SK-N-SH (cell line): ENCODE measurements at regions not wholly inside any gene's neighbourhood (a gene's known extent, or its start where the extent isn't known, plus 50 kb on each side); places are given as distances from the start of the nearest gene placed in this dataset.

Experiments
- CTCF ChIA-PET: fragments of 300-600, 350-600 bp; formaldehyde crosslinking; extraction: SDS; loops from one replicate; lab custom pipeline; 2021; lab: Yijun Ruan, JAX
- POLR2A ChIA-PET: fragments of 350-600 bp; sonication (Branson Sonifier 250); formaldehyde crosslinking; extraction: SDS; loops from one replicate; lab custom pipeline; 2020; ENCODE audit warnings: antibody characterized with exemption, inconsistent platforms; lab: Yijun Ruan, JAX
- DNase-seq: peaks from one replicate; pipeline ENCODE4 v3.0.0; 2012
- H2AFZ ChIP-seq: fragments of 200-600 bp; sonication (generic); 2 replicates; pipeline ENCODE4 v1.8.1; 2016; ENCODE audit warnings: antibody characterized with exemption, mild to moderate bottlenecking, low read depth
- H3F3A ChIP-seq: fragments of 200-600 bp; sonication (generic); replicated peaks from 2 replicates; pipeline ENCODE3; 2016; ENCODE audit warnings: antibody characterized with exemption, mild to moderate bottlenecking; ENCODE audit not compliant: insufficient read depth
- H3K27ac ChIP-seq, 2 experiments: fragments of 200-500 bp in 1 of 2; fragments of 200-600 bp in 1 of 2; sonication (Bioruptor generic) in 1 of 2; sonication (generic), shearing (Covaris generic) in 1 of 2; 2 replicates each; pipeline versions ENCODE4 v1.5.1 to v1.6.1; 2014 to 2016; ENCODE audit warnings: low read depth in 2 of 2, inconsistent platforms in 1 of 2, low read length in 1 of 2, mild to moderate bottlenecking in 1 of 2, mixed read lengths in 1 of 2
- H3K27me3 ChIP-seq: fragments of 200-600 bp; sonication (generic), shearing (Covaris generic); 2 replicates; pipeline ENCODE4 v1.6.1; 2016; ENCODE audit warnings: mixed run types; ENCODE audit not compliant: insufficient read depth
- H3K36me3 ChIP-seq, 2 experiments: fragments of 200-500 bp in 1 of 2; fragments of 200-600 bp in 1 of 2; sonication (Bioruptor generic) in 1 of 2; sonication (generic) in 1 of 2; replicated peaks in 1 of 2; 2 replicates each; pipeline versions ENCODE3 to v1.5.1; 2014 to 2016; ENCODE audit warnings: low read length in 1 of 2, mild to moderate bottlenecking in 1 of 2; ENCODE audit not compliant: insufficient read depth in 2 of 2, control insufficient read depth in 1 of 2
- H3K4me1 ChIP-seq, 2 experiments: fragments of 200-500 bp in 1 of 2; fragments of 200-600 bp in 1 of 2; sonication (Bioruptor generic) in 1 of 2; sonication (generic), shearing (Covaris generic) in 1 of 2; 2 replicates each; pipeline versions ENCODE4 v1.5.1 to v1.6.1; 2014 to 2016; ENCODE audit warnings: low read depth in 1 of 2, low read length in 1 of 2, mixed run types in 1 of 2; ENCODE audit not compliant: insufficient read depth in 2 of 2, control insufficient read depth in 1 of 2
- H3K4me2 ChIP-seq: fragments of 200-600 bp; sonication (generic), shearing (Covaris generic); 2 replicates; pipeline ENCODE4 v1.6.1; 2017; ENCODE audit warnings: mixed run types
- H3K4me3 ChIP-seq, 2 experiments: fragments of 200-500 bp in 1 of 2; fragments of 200-600 bp in 1 of 2; sonication (Bioruptor generic) in 1 of 2; sonication (generic), shearing (Covaris generic) in 1 of 2; 2 replicates each; pipeline versions ENCODE4 v1.5.1 to v1.8.1; 2014 to 2016; ENCODE audit warnings: low read depth in 2 of 2, inconsistent platforms in 1 of 2, low read length in 1 of 2, mild to moderate bottlenecking in 1 of 2, mixed read lengths in 1 of 2, moderate library complexity in 1 of 2
- H3K79me2 ChIP-seq: fragments of 200-600 bp; sonication (generic); 2 replicates; pipeline ENCODE4 v1.8.1; 2017; ENCODE audit warnings: mild to moderate bottlenecking; ENCODE audit not compliant: insufficient read depth
- H3K9ac ChIP-seq: fragments of 200-600 bp; sonication (generic); 2 replicates; pipeline ENCODE4 v1.6.1; 2017; ENCODE audit warnings: mixed run types
- H3K9me2 ChIP-seq: fragments of 200-600 bp; sonication (generic); 2 replicates; pipeline ENCODE4 v1.6.1; 2017; ENCODE audit warnings: mixed run types
- H3K9me3 ChIP-seq: fragments of 200-600 bp; sonication (generic); 2 replicates; pipeline ENCODE4 v1.6.1; 2017; ENCODE audit warnings: mixed run types, mild to moderate bottlenecking, moderate library complexity
- H4K20me1 ChIP-seq: fragments of 200-600 bp; sonication (generic); 2 replicates; pipeline ENCODE4 v1.6.1; 2017; ENCODE audit warnings: mild to moderate bottlenecking, mixed run types; ENCODE audit not compliant: insufficient read depth
- CHD2 ChIP-seq: fragments of 150-350 bp; IDR thresholded peaks from 2 replicates; pipeline ENCODE4 v1.6.1; 2018; ENCODE audit warnings: low read length; ENCODE audit not compliant: partially characterized antibody
- EP300 ChIP-seq, 2 experiments: IDR thresholded peaks; 2 replicates each; pipeline versions ENCODE4 v1.4.0 to v1.6.1; 2012; ENCODE audit warnings: borderline replicate concordance in 1 of 2, low read depth in 1 of 2, low read length in 1 of 2
- FOSL2 ChIP-seq: IDR thresholded peaks from 2 replicates; pipeline ENCODE4 v1.4.0; 2012; ENCODE audit warnings: low read depth, mild to moderate bottlenecking, moderate library complexity, borderline replicate concordance
- GATA2 ChIP-seq: sonication (generic); formaldehyde crosslinking; IDR thresholded peaks from 2 replicates; pipeline ENCODE4 v1.5.0; 2020; ENCODE audit warnings: mild to moderate bottlenecking, missing genetic modification reagents
- JUND ChIP-seq: IDR thresholded peaks from 2 replicates; pipeline ENCODE4 v1.4.0; 2012
- MXI1 ChIP-seq: IDR thresholded peaks from 2 replicates; pipeline ENCODE4 v1.6.1; 2012; ENCODE audit warnings: mild to moderate bottlenecking, low read depth, low read length, improper control_type of control experiment
- RCOR1 ChIP-seq: fragments of 150-350 bp; IDR thresholded peaks from 2 replicates; pipeline ENCODE4 v1.6.1; 2017; ENCODE audit warnings: antibody characterized with exemption, low read length
- RFX5 ChIP-seq: IDR thresholded peaks from 2 replicates; pipeline ENCODE4 v1.6.1; 2012; ENCODE audit warnings: mild to moderate bottlenecking, improper control_type of control experiment, low read length
- SMC3 ChIP-seq: IDR thresholded peaks from 2 replicates; pipeline ENCODE4 v1.6.1; 2012; ENCODE audit warnings: low read depth, low read length, improper control_type of control experiment
- TEAD4 ChIP-seq: IDR thresholded peaks from 2 replicates; pipeline ENCODE4 v1.4.0; 2012; ENCODE audit warnings: mild to moderate bottlenecking, borderline replicate concordance; ENCODE audit not compliant: insufficient read depth
- YY1 ChIP-seq: IDR thresholded peaks from 2 replicates; pipeline ENCODE4 v1.4.0; 2012; ENCODE audit warnings: low read depth, mild to moderate bottlenecking
- WGBS: methylation state at CpG from one replicate; pipeline ENCODE4 v1.1.6; 2017; ENCODE audit warnings: low lambda C conversion rate; 5-methylcytosine and 5-hydroxymethylcytosine counted together
- TF ChIP-seq, protein P1 (sequence below): fragments of 150-350 bp; IDR thresholded peaks from 2 replicates; pipeline ENCODE4 v1.6.1; 2016; ENCODE audit warnings: mild to moderate bottlenecking, low read depth, low read length
- TF ChIP-seq, protein P2 (sequence below): fragments of 150-350 bp; IDR thresholded peaks from 2 replicates; pipeline ENCODE4 v1.6.1; 2017; ENCODE audit warnings: antibody characterized with exemption, low read length, low read depth, borderline replicate concordance
- TF ChIP-seq, protein P3 (sequence below): IDR thresholded peaks from 2 replicates; pipeline ENCODE4; 2012

DNA sequence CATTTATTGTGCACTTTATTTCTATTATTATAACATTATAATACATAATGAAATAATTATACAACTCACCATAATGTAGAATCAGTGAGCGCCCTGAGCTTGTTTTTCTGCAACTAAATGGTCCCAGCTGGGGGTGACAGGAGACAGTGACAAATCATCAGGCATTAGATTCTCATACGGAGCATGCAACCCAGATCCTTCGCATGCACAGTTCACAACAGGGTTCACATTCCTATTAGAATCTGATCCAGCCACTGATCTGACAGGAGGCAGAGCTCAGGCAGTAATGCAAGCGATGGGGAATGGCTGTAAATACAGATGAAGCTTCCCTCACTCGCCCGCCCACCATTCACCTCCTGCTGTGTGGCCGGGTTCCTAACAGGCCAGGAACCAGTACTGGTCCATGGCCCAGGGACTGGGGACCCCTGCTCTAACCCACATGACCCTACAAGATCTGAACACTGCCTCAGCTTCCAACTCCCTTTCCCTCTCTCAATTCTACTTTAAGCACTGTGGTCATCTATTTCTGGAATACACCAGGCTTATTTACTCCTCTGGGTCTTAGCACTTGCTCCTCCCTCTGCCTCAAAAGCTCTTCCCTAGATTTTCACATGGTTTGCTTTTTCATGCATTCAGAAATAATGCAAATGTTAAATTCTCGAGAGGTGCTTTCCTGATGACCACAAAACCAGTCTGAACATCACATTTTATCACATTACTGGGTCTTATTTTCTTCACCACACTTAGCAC lies 166.8 kb upstream of the HCCS start (continued):
- TF ChIP-seq, protein P1, sequence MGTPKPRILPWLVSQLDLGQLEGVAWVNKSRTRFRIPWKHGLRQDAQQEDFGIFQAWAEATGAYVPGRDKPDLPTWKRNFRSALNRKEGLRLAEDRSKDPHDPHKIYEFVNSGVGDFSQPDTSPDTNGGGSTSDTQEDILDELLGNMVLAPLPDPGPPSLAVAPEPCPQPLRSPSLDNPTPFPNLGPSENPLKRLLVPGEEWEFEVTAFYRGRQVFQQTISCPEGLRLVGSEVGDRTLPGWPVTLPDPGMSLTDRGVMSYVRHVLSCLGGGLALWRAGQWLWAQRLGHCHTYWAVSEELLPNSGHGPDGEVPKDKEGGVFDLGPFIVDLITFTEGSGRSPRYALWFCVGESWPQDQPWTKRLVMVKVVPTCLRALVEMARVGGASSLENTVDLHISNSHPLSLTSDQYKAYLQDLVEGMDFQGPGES = no peak
- TF ChIP-seq JUND (no peak), RCOR1 (no peak), CHD2 (no peak), MXI1 (no peak), RFX5 (no peak), TEAD4 (no peak)
- TF ChIP-seq, protein P2, sequence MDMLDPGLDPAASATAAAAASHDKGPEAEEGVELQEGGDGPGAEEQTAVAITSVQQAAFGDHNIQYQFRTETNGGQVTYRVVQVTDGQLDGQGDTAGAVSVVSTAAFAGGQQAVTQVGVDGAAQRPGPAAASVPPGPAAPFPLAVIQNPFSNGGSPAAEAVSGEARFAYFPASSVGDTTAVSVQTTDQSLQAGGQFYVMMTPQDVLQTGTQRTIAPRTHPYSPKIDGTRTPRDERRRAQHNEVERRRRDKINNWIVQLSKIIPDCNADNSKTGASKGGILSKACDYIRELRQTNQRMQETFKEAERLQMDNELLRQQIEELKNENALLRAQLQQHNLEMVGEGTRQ = no peak
- TF ChIP-seq, all 33 proteins: peak for 0

DNA sequence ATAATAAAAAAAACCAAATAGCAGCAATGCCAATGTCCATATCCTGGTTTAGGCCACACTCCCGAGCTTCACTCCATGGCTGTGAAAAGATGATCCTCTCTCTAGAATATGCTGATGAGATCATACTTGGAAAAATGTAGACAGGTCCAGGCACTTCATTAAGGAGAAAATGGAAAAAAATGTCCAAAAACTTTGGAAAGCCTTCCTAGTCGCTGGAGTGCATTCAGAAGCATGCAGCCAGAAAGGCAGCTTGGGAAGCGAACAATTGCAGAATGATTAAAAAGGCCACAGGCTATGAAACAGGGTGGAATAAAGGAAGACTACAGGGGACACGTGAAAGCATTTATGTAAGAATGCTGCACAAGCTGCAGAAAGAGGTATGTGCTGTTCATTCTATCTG lies 165.6 kb upstream of the HCCS start:
- no peaks in the 10 kb centered on the region for H3K4me1 ChIP-seq
- no peak overlapping the region for H2AFZ ChIP-seq
- H3K4me2 ChIP-seq = no peak overlapping the region
- no peak for DNase-seq
- no peaks in the 10 kb centered on the region; the same call in 1 of the 2 replicates for H3K79me2 ChIP-seq
- POLR2A ChIA-PET = no interaction called here
- H4K20me1 ChIP-seq = no peaks in the 10 kb centered on the region
- no peak overlapping the region for H3K4me3 ChIP-seq
- no peak for TF ChIP-seq TEAD4
- no peak for TF ChIP-seq EP300 (IDR thresholded peaks at IDR 0.05; ENCODE audit: borderline replicate concordance in 1 of 2, low read depth in 1 of 2, low read length in 1 of 2)
- H3K27me3 ChIP-seq = no peaks in the 10 kb centered on the region
- H3K36me3 ChIP-seq = no peaks in the 10 kb centered on the region
- 33% methylated on average over 4 of the region's 4 CpGs for WGBS
- H3K9me3 ChIP-seq = no peaks in the 10 kb centered on the region
- no peak overlapping the region for H3K9ac ChIP-seq
- H3K9me2 ChIP-seq = no peaks in the 10 kb centered on the region
- CTCF ChIA-PET = no interaction called here
- H3F3A ChIP-seq = no peaks in the 10 kb centered on the region
- H3K27ac ChIP-seq = no peak overlapping the region

DNA sequence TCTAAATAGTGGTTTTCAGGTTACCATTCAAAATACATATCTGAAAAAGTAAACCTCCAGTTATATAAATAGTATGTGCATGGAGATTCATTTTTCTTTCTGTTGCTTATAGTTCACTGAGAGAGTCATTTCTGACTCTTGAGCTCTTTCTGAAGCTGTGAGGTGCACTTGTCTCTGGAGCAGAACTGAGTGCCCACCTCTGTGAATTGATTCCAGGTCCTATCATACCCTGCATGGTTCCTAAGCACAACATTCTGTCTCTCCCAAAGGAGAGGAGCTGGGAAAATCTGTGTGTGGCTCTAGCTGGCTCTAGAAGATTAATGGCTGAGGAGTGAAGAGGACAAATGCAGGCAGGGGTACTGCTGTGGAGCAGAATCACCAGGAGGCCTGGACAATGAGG lies 161.6 kb upstream of the HCCS start:
- Histone ChIP-seq H3F3A (no peaks in the 10 kb centered on the region), H3K27me3 (no peaks in the 10 kb centered on the region), H3K4me1 (no peaks in the 10 kb centered on the region), H4K20me1 (no peaks in the 10 kb centered on the region), H3K9ac (no peak overlapping the region), H3K4me2 (no peak overlapping the region), H3K9me2 (no peaks in the 10 kb centered on the region), H3K9me3 (no peaks in the 10 kb centered on the region), H3K36me3 (no peaks in the 10 kb centered on the region), H2AFZ (no peak overlapping the region), H3K79me2 (no peaks in the 10 kb centered on the region; the same call in 1 of the 2 replicates), H3K27ac (no peak overlapping the region), H3K4me3 (no peak overlapping the region)
- TF ChIP-seq SMC3 (no peak), JUND (no peak), GATA2 (CRISPR knock-in tag) (no peak), YY1 (no peak), FOSL2 (no peak)
- TF ChIP-seq, protein P3, sequence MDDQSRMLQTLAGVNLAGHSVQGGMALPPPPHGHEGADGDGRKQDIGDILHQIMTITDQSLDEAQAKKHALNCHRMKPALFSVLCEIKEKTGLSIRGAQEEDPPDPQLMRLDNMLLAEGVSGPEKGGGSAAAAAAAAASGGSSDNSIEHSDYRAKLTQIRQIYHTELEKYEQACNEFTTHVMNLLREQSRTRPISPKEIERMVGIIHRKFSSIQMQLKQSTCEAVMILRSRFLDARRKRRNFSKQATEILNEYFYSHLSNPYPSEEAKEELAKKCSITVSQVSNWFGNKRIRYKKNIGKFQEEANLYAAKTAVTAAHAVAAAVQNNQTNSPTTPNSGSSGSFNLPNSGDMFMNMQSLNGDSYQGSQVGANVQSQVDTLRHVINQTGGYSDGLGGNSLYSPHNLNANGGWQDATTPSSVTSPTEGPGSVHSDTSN = no peak
- TF ChIP-seq, protein P2 = no peak
- CTCF ChIA-PET = interaction anchor here (0.6 kb wide), 1 partner anchor 90 kb away, joined by 3 read pairs; no protein-coding TSS in a partner anchor
- POLR2A ChIA-PET = no interaction called here
- no peak for DNase-seq
